Tibial nerve (tissue), 3 donors: ENCODE measurements at regions not wholly inside any gene's neighbourhood (a gene's known extent, or its start where the extent isn't known, plus 50 kb on each side); places are given as distances from the start of the nearest gene placed in this dataset.

Source experiments
- CTCF ChIP-seq, 5 experiments: fragments of 200-600 bp in 3 of 5; fragments of 450-650 bp in 2 of 5; sonication (generic) in 3 of 5; IDR thresholded peaks; one replicate each; pipeline ENCODE4 v1.5.1; 2016 to 2019; ENCODE audit warnings: antibody characterized with exemption in 5 of 5, mild to moderate bottlenecking in 3 of 5, moderate library complexity in 2 of 5
- POLR2A ChIP-seq, 2 donors: fragments of 450-650 bp; IDR thresholded peaks; one replicate each; pipeline ENCODE4 v1.6.1; 2017; ENCODE audit warnings: antibody characterized with exemption in 2 of 2, mild to moderate bottlenecking in 2 of 2, moderate library complexity in 2 of 2

- TF ChIP-seq CTCF (IDR thresholded peaks at IDR 0.05) = no peak
- TF ChIP-seq POLR2A (IDR thresholded peaks at IDR 0.05) = no peak
Measured at GRCh38 chr17:83177611-83178532, 98.5 kb downstream of the METRNL start.
